Skeletal muscle cell (primary cell): ENCODE measurements at regions not wholly inside any gene's neighbourhood (a gene's known extent, or its start where the extent isn't known, plus 50 kb on each side); places are given as distances from the start of the nearest gene placed in this dataset.

Experiments used
- DNase-seq: peaks from one replicate; pipeline ENCODE4 v3.0.0-alpha.2; 2010; ENCODE audit warnings: low read depth
- H3K4me3 ChIP-seq: 2 replicates; pipeline ENCODE4 v1.5.1; 2011; ENCODE audit warnings: low read depth, mild to moderate bottlenecking, control low read depth, low read length, moderate library complexity

- H3K4me3 ChIP-seq = no peak overlapping the region
Measured at GRCh38 chr2:16167451-16167861, 227.1 kb downstream of the MYCN start.

DNA sequence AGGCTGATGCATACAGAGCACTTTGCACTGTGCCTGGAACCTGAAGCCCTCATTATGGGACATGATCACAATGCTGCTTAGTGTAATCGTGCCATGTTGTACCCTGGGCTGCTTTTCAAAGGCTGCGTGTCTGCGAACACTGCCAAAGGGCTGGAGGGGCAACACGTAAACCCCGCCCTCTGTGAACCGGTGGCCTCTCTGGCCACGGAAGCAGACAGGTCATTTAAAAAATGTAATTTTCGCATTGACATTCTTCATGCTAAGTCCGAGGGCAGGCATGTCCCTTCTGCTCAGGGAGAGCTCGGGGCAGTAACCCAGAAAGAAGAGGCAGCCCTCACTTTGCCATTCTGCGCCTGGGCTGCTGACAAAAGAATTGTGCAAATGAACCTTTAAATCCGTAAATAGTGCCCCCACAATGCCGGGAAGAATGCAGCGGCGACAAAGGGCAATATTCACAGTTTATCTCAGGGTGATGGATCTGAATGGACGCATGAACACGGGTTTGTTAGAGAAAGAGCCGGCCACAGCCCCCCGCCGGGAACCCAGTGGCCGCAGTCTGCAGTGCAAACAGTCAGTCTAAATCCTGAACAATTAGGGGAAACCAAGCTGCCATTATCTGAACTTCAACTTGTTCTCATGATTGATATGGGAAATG lies 226.1 kb downstream of the MYCN start:
- H3K4me3 ChIP-seq = no peak overlapping the region
- no peak for DNase-seq

More at GRCh38 chr2:16167451-16167861, 227.1 kb downstream of the MYCN start:
- DNase-seq = no peak

DNA sequence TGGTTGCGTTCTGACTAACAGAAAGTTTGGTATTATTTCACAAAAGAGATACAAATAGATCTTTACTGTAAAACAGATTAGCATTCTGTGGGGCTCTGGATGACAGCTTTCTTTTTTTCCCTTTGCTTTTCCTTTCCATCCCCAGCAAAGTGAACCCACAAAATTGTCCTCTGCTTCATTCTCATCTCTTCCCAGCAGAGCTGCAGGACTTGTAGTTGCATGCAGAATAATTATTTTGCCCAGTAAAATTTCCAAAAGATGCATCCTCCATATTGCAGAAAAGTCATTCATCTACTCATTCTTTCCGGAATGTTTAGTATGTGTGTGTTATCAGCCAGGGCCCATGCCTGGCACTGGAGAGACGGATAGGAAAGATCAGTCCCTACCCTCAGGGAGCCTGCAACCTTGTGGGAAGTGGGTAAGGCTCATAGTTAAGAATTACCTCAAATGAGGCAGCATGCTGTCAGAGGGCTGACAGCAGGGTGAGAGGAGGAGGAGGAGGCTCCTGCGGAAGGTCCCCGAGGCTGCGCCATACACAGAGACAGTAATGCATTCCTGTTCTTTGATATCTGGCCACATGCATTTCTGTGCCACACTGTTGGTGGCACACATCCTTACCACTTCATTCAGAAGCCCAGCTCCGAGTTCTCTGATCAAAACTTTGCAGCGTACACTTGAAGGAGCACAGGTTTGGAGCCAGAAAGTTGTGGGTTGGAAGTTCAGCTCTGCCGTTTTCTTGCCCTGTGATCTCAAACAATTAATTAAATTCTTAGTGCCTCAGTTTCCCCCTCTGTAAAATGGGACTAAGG lies 225.4 kb downstream of the MYCN start:
- DNase-seq = no peak
- H3K4me3 ChIP-seq = no peak overlapping the region

- H3K4me3 ChIP-seq = no peak overlapping the region
- no peak for DNase-seq
Measured at GRCh38 chr2:16162491-16163040, 222.2 kb downstream of the MYCN start.

DNA sequence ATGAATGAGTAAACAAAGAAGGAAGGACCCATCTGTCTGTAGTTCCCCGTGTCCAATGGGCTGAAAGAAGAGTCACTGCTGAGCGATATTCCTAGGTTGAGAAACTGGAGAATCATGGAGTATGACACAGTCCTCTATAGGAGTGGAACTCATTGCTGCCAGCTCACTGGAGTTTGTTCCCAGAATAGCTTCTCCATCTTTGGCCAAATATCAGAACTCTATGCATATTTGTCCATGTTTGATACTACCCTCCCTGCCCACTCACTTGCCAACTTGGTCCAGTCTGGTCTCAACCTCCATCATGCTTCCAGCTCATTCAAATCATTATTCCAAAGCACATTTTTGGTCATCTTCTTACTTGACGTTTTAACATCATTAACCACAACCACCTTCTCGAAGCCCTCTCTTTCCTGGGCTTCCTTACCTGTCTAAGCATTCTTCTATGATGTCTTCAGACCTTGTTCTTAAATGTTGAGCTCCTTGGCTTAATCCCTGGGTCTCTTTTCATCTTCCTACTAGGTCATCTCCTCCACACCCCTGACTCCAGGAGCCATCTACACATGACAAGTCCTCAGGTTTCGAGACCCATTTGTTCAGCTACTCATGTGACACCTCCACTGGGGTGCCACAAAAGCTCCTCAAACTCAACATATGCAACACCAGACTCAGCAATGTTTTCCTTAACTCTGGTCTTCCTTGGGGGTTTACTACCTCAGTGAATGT lies 221.6 kb downstream of the MYCN start:
- no peak overlapping the region for H3K4me3 ChIP-seq
- no peak for DNase-seq

DNA sequence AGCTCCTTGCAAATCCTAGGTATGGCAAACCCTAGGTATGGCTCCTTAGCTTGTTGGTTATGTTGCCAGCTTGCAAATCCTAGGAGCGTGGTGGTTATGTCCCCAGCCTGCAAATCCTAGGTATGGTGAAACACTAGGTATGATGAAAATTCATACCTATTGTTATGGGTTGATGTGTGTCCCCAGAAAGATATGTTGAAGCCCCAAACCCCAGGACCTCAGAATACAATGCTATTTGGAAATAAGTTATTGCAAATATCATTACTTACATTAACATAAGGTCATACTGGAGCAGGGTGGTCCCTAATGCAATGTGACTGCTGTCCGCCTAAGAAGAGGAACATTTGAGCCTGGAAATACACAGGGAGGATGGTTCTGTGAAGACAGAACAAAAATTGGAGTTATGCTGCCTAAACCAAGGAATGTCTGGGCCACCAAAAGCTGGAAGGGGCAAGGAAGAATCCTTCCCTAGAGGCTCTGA lies 220.8 kb downstream of the MYCN start:
- no peak for DNase-seq
- no peak overlapping the region for H3K4me3 ChIP-seq

- no peak overlapping the region for H3K4me3 ChIP-seq
- no peak for DNase-seq
Measured at GRCh38 chr2:16160281-16161084, 220.1 kb downstream of the MYCN start.

GRCh38 chr2:16156411-16156810 lies 216.1 kb downstream of the MYCN start:
- no peak for DNase-seq
- H3K4me3 ChIP-seq = no peak overlapping the region

GRCh38 chr2:16155766-16156165 lies 215.4 kb downstream of the MYCN start:
- no peak overlapping the region for H3K4me3 ChIP-seq
- no peak for DNase-seq

DNA sequence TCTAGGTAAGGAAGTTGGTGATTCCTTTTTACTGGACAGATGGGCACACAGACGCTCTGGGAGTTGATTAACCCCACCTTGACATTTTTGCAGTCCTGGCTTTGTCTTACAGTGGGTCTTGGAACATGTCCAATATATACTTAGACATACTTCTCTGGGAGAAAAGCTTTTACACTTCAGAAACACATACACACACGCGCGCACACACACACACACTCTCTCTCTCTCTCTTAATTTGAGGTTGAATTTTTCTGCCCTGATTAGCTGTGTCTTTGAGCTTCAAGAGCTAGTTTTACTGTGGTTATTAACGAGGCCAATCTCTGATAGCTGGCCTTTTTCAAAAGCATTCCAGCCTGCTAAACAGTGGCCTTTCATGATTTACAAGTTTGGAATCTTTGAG lies 215.0 kb downstream of the MYCN start:
- no peak for DNase-seq

DNA sequence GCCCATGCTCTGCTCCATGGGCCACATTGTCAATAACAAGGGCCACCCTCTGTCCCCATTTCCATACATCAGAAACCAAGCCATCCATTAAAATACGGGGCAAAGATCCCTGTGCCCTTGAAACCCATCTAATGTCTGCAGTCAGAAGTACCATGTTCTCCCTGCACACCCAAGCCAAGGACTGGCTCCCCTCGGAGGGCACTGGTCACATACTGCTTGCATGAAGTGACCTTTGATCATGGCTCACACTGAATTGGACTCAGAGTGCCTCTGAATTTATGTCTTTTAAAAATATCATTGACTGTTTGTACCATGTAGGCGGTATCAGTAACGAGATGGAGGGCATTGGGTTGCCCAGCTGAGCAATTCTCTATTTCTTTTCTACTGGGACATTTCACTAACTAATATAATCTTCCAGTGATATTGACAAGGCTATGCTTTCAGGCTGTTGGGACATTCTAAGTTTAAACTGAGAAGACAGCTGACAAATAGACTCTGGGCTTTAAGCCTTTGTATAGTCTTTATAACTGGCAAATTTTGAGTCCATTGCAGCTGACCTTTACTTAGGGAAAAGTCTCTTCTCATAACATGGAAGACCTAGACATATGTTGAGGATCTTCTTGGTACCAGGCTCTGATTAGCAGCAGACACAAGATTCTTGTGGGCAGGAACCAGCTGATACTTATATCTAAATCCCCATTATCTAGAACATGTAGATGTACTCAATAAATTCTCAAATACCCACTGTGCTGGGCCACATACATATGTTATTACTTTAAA lies 214.3 kb downstream of the MYCN start:
- no peak for DNase-seq
- no peak overlapping the region for H3K4me3 ChIP-seq

More for the DNA sequence above, 215.0 kb downstream of the MYCN start:
- H3K4me3 ChIP-seq = no peak overlapping the region

GRCh38 chr2:16154061-16154460 lies 213.7 kb downstream of the MYCN start:
- H3K4me3 ChIP-seq = no peak overlapping the region
- DNase-seq = no peak

- no peak overlapping the region for H3K4me3 ChIP-seq
- DNase-seq = no peak
Measured at GRCh38 chr2:16153754-16154035, 213.3 kb downstream of the MYCN start.

DNA sequence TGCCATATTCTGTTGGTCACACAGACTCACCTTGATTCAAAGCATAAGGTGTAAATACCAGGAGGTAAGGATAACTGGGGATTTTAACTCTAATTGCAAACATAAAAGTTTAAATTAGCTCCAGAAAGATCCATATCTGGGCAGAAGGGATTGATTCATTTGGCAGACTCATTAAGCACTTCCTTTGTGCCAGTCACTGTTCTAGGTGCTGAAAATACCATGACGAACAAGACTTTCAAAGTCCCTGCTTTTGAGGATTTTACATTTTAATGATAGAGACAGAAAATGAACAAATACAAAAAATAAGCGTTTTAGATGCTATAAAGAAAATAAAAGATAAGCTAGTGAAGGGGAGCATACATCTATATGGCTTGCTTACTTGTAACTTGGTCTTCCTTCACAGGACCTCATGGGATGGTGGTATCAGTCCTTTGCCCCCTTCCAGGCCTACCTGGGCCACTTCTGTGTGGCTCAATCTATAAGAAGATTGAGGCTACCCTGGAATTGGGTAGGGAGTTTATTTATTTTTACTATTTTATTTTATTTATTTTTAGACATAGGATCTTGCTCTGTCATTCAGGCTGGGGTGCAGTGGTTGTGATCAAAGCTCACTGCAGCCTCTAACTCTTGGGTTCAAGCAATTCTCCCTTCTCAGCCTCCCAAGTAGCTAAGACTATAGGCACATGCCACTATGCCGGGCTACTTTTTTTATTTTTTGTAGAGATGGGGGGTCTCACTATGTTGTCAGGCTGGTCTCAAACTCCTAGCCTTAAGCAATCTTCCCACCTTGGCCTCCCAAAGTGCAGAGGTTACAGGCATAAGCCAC lies 212.8 kb downstream of the MYCN start:
- no peak for DNase-seq
- no peak overlapping the region for H3K4me3 ChIP-seq

GRCh38 chr2:16152071-16152927 lies 211.9 kb downstream of the MYCN start:
- H3K4me3 ChIP-seq = no peak overlapping the region
- DNase-seq = no peak

DNA sequence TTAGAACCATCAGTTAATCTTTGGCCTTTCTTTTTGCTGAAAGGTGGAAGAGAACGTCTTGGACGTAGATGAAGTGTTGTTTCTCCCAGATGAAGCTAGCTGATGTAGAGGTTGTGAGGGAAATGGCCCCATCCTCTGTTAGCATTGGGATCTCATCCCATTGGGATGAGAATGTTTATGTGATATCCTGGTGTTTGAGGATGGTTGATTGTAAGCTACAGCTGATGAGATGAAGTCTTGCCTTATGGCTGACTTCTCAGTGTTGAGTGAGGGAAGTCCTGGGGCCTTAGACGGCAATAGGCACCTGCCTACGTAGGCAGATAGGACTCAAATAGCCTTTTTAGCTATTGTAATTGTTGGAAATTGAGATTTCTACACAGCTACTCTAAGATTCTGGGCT lies 211.3 kb downstream of the MYCN start:
- H3K4me3 ChIP-seq = no peak overlapping the region
- DNase-seq = no peak

DNA sequence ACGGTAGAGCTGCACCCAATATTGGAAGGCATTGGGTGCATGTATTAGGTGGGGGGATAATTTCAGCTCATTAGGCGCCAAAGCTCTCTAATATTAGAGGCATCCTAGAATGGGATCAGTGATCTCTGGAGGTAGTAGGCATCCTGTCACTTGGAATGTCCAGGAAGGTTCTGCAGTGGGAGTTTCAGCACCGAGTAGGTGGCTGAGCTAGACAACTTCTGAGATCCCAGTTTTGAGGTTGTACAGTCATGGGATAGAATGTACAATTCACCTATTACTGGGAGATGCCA lies 210.9 kb downstream of the MYCN start:
- no peak overlapping the region for H3K4me3 ChIP-seq
- no peak for DNase-seq
